HepG2 (cell line): ENCODE measurements at regions not wholly inside any gene's neighbourhood (a gene's known extent, or its start where the extent isn't known, plus 50 kb on each side); places are given as distances from the start of the nearest gene placed in this dataset.

Experiments used
- ATAC-seq: fragments of 200-7000 bp; cut with Tn5 transposase; 3 replicates; pipeline ENCODE4 v1.9.1; 2020; ENCODE audit warnings: mild to moderate bottlenecking, moderate library complexity
- BruUV-seq: library from RNA; stranded (reverse); fragments of 400-500 nt; replicated peaks from 2 replicates; lab custom pipeline; 2021; lab: Mats Ljungman, UMichigan
- CTCF ChIA-PET: fragments of 300-600 bp; formaldehyde crosslinking; extraction: SDS; loops from one replicate; lab custom pipeline; 2021; ENCODE audit warnings: low total read pairs, inconsistent platforms, low intra/inter-chr PET ratio; lab: Yijun Ruan, JAX
- POLR2A ChIA-PET: fragments of 350-600 bp; sonication (Branson Sonifier 250); formaldehyde crosslinking; loops from one replicate; lab custom pipeline; 2020; ENCODE audit warnings: antibody characterized with exemption, inconsistent platforms; lab: Yijun Ruan, JAX
- DNase-seq: peaks from one replicate; pipeline ENCODE4 v3.0.0-alpha.2; 2015; ENCODE audit warnings: low spot score
- FAIRE-seq: peaks from 3 replicates; lab custom pipeline; 2011; peaks lifted over from hg19 to GRCh38; lab: Jason Lieb, UNC
- H2AFZ ChIP-seq: one replicate; pipeline ENCODE4 v1.6.1; 2011; ENCODE audit warnings: low read length, inconsistent platforms
- H3K27ac ChIP-seq: fragments of 300-600 bp; 3 replicates; pipeline ENCODE4 v1.8.0; 2011; ENCODE audit warnings: mixed run types, mild to moderate bottlenecking, mixed read lengths, low read length, inconsistent platforms; ENCODE audit not compliant: insufficient read depth; ENCODE audit errors: extremely low read length
- H3K27me3 ChIP-seq, 2 experiments: fragments of 200-600 bp in 1 of 2; 2 replicates in 1 of 2; 3 replicates in 1 of 2; pipeline versions ENCODE4 v1.6.0 to v1.8.0; 2011; ENCODE audit warnings: low read length in 2 of 2, mild to moderate bottlenecking in 2 of 2, moderate library complexity in 2 of 2, inconsistent platforms in 1 of 2; ENCODE audit not compliant: insufficient read depth in 2 of 2, control insufficient read depth in 1 of 2
- H3K36me3 ChIP-seq, 2 experiments: fragments of 200-600 bp in 1 of 2; replicated peaks in 1 of 2; 2 replicates in 1 of 2; 3 replicates in 1 of 2; pipeline versions ENCODE4 v1.5.1 to v1.8.0; 2011; ENCODE audit warnings: low read length in 2 of 2, inconsistent platforms in 1 of 2; ENCODE audit not compliant: insufficient read depth in 2 of 2, control insufficient read depth in 1 of 2
- H3K4me1 ChIP-seq: 2 replicates; pipeline ENCODE4 v1.5.1; 2012; ENCODE audit warnings: low read length, inconsistent platforms; ENCODE audit not compliant: insufficient read depth
- H3K4me2 ChIP-seq: 2 replicates; pipeline ENCODE4 v1.6.0; 2011; ENCODE audit warnings: low read depth, low read length, inconsistent platforms
- H3K4me3 ChIP-seq, 3 experiments: fragments of 200-600 bp in 1 of 3; sonication (generic), shearing (Covaris generic) in 1 of 3; replicated peaks in 1 of 3; 2 replicates each; pipeline ENCODE4 v1.5.1; 2011 to 2016; ENCODE audit warnings: low read length in 3 of 3, inconsistent platforms in 2 of 3, low read depth in 2 of 3, mild to moderate bottlenecking in 2 of 3, control low read depth in 1 of 3, mixed read lengths in 1 of 3; ENCODE audit not compliant: insufficient read depth in 1 of 3
- H3K79me2 ChIP-seq: one replicate; pipeline ENCODE4 v1.6.1; 2011; ENCODE audit warnings: low read length, inconsistent platforms; ENCODE audit not compliant: insufficient read depth
- H3K9ac ChIP-seq: 2 replicates; pipeline ENCODE4 v1.6.0; 2011; ENCODE audit warnings: mild to moderate bottlenecking, low read depth, low read length, inconsistent platforms; ENCODE audit not compliant: insufficient read depth
- H3K9me3 ChIP-seq: 2 replicates; pipeline ENCODE4 v1.5.1; 2012; ENCODE audit warnings: mild to moderate bottlenecking, low read length
- H4K20me1 ChIP-seq: 2 replicates; pipeline ENCODE4 v1.6.0; 2011; ENCODE audit warnings: inconsistent platforms, mild to moderate bottlenecking, low read length, moderate library complexity; ENCODE audit not compliant: insufficient read depth
- ARNTL ChIP-seq: sonication (generic); formaldehyde crosslinking; IDR thresholded peaks from 2 replicates; pipeline ENCODE4 v1.4.0; 2020; ENCODE audit warnings: mild to moderate bottlenecking, missing genetic modification reagents
- ATF6 ChIP-seq: sonication (generic); formaldehyde crosslinking; conservative IDR thresholded peaks from 2 replicates; pipeline ENCODE4 v1.4.0; 2020; ENCODE audit warnings: missing genetic modification reagents
- ETS1 ChIP-seq: sonication (generic); formaldehyde crosslinking; IDR thresholded peaks from 2 replicates; pipeline ENCODE4 v1.4.0; 2020; ENCODE audit warnings: missing genetic modification reagents
- KLF15 ChIP-seq: sonication (generic); formaldehyde crosslinking; IDR thresholded peaks from 2 replicates; pipeline ENCODE4 v1.8.1; 2023; ENCODE audit warnings: borderline replicate concordance, mild to moderate bottlenecking, inconsistent platforms, missing genetic modification reagents, mixed read lengths
- THRA ChIP-seq: sonication (generic); formaldehyde crosslinking; IDR thresholded peaks from 2 replicates; pipeline ENCODE4 v1.4.0; 2020; ENCODE audit warnings: missing genetic modification reagents, borderline replicate concordance
- ZMYM4 ChIP-seq: sonication (generic); formaldehyde crosslinking; IDR thresholded peaks from 2 replicates; pipeline ENCODE4 v1.8.1; 2023; ENCODE audit warnings: mild to moderate bottlenecking, missing genetic modification reagents
- ZNF251 ChIP-seq: sonication (generic); formaldehyde crosslinking; IDR thresholded peaks from 2 replicates; pipeline ENCODE4 v1.9.0; 2021; ENCODE audit warnings: mild to moderate bottlenecking, missing genetic modification reagents
- WGBS: methylation state at CpG from one replicate; pipeline ENCODE4 v1.1.6; 2017; ENCODE audit warnings: low lambda C conversion rate; 5-methylcytosine and 5-hydroxymethylcytosine counted together
- in situ Hi-C: cut with HindIII; loops from 2 replicates; pipeline ENCODE4 v1.10.0; 2017; ENCODE audit warnings: low pct_unique_long_range_greater_than_20kb; ENCODE audit not compliant: extremely low pct_ligation_motif_present
- intact Hi-C: fragments of 100-400 bp; cut with micrococcal nuclease; formaldehyde crosslinking; loops from one replicate; pipeline ENCODE4 v1.10.0; 2022; ENCODE audit not compliant: unreplicated experiment
- TF ChIP-seq, protein P1 (sequence below): sonication (generic); formaldehyde crosslinking; IDR thresholded peaks from 2 replicates; pipeline ENCODE4 v1.4.0; 2020; ENCODE audit warnings: missing genetic modification reagents, mild to moderate bottlenecking, borderline replicate concordance

DNA sequence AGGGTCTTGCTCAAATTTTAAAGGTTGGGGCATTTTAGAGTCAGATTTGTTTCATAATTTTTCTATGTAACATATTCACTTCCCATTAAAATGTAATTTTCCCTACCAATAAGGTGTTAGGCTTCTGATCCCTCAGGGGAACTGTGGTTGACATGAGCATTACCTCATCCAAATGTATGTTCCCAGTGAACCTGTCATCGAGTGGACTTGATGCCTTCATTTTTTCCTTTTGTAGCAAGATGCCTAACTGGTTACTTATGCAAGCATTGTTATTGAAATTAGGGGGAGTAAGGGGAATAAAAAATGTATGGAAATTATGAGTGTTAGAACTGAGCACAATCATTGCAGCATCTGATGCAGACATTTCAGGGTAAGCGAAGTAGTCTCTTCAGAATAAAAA is 360.5 kb downstream of the BCKDHB start:
- Histone ChIP-seq H3K9me3 (no peaks in the 10 kb centered on the region), H3K4me2 (no peak overlapping the region), H3K9ac (no peak overlapping the region), H3K4me1 (peaks cover 20% of the 10 kb centered on the region), H3K36me3 (no peaks in the 10 kb centered on the region), H2AFZ (no peak overlapping the region), H3K79me2 (no peaks in the 10 kb centered on the region), H4K20me1 (no peaks in the 10 kb centered on the region), H3K4me3 (no peak overlapping the region), H3K27me3 (no peaks in the 10 kb centered on the region), H3K27ac (no peak overlapping the region)
- DNase-seq (no peak), FAIRE-seq (no peak), ATAC-seq (no peak)
- intact Hi-C loops: no loop called here
- ChIA-PET CTCF (no interaction called here), POLR2A (no interaction called here)
- WGBS: 69% methylated on average over 2 of the region's 2 CpGs
- no TSS peak for BruUV-seq
- TF ChIP-seq ZMYM4: no peak
- TF ChIP-seq ETS1 (CRISPR knock-in tag): no peak
- TF ChIP-seq, protein P1, sequence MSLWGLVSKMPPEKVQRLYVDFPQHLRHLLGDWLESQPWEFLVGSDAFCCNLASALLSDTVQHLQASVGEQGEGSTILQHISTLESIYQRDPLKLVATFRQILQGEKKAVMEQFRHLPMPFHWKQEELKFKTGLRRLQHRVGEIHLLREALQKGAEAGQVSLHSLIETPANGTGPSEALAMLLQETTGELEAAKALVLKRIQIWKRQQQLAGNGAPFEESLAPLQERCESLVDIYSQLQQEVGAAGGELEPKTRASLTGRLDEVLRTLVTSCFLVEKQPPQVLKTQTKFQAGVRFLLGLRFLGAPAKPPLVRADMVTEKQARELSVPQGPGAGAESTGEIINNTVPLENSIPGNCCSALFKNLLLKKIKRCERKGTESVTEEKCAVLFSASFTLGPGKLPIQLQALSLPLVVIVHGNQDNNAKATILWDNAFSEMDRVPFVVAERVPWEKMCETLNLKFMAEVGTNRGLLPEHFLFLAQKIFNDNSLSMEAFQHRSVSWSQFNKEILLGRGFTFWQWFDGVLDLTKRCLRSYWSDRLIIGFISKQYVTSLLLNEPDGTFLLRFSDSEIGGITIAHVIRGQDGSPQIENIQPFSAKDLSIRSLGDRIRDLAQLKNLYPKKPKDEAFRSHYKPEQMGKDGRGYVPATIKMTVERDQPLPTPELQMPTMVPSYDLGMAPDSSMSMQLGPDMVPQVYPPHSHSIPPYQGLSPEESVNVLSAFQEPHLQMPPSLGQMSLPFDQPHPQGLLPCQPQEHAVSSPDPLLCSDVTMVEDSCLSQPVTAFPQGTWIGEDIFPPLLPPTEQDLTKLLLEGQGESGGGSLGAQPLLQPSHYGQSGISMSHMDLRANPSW (CRISPR knock-in tag): no peak
- in situ Hi-C loops: no loop called here

DNA sequence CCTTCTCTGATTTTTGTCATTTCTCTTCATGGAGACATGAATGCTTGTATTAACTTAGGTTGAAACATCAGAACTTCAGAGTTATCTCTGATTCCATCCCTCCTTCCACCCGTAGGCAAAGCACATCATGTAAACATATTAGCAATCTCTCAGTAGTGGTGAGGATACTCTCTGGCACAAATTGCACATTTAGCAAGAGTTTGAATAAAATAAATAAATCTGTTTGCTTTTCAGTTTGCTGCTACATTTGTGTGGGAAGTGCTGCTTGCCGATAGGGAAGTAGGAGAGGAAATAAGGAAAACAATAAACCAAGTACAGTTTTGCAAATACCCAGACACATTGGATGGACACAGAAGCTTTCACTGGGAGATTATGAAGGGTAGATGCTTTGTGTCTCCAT is 359.0 kb downstream of the BCKDHB start:
- H3K79me2 ChIP-seq: no peaks in the 10 kb centered on the region
- ChIA-PET POLR2A (no interaction called here), CTCF (no interaction called here)
- H3K9me3 ChIP-seq: no peaks in the 10 kb centered on the region
- H3K4me2 ChIP-seq: no peak overlapping the region
- H3K36me3 ChIP-seq: no peaks in the 10 kb centered on the region
- H4K20me1 ChIP-seq: no peaks in the 10 kb centered on the region
- WGBS: 68% methylated on average over 2 of the region's 2 CpGs
- no peak for FAIRE-seq
- intact Hi-C loops (no loop called here), in situ Hi-C loops (no loop called here)
- no TSS peak for BruUV-seq
- no peaks in the 10 kb centered on the region for H3K27me3 ChIP-seq
- H2AFZ ChIP-seq: no peak overlapping the region
- ATAC-seq: no peak
- no peak overlapping the region for H3K9ac ChIP-seq
- no peak overlapping the region for H3K27ac ChIP-seq
- H3K4me1 ChIP-seq: peaks cover 20% of the 10 kb centered on the region
- no peak for DNase-seq
- no peak overlapping the region for H3K4me3 ChIP-seq
- no peak for TF ChIP-seq THRA
- no peak for TF ChIP-seq ZNF251 (CRISPR knock-in tag)
- no peak for TF ChIP-seq ARNTL (CRISPR knock-in tag)
- no peak for TF ChIP-seq KLF15 (CRISPR knock-in tag)
- no peak for TF ChIP-seq ATF6 (CRISPR knock-in tag)
